Type B pancreatic cell (in vitro differentiated cells): ENCODE measurements at regions not wholly inside any gene's neighbourhood (a gene's known extent, or its start where the extent isn't known, plus 50 kb on each side); places are given as distances from the start of the nearest gene placed in this dataset.
"Not testable (repeated sequence)": the region's sequence is repeated elsewhere in the genome, so short reads cannot be mapped to it uniquely, and the experiment has no call there.

Experiments used
- DNase-seq: peaks from one replicate; pipeline ENCODE4 v3.0.0; 2021; ENCODE audit warnings: mixed read lengths; ENCODE audit not compliant: unreplicated experiment; ENCODE audit errors: extremely low spot score
- H3K27ac Mint-ChIP-seq: 2 replicates; pipeline ENCODE4 v1.8.0; 2021; ENCODE audit warnings: mild to moderate bottlenecking, mixed read lengths
- H3K27me3 Mint-ChIP-seq: 2 replicates; pipeline ENCODE4 v1.8.0; 2021; ENCODE audit warnings: mixed read lengths
- H3K36me3 Mint-ChIP-seq: 2 replicates; pipeline ENCODE4 v1.8.0; 2021; ENCODE audit warnings: mixed read lengths
- H3K4me1 Mint-ChIP-seq: one replicate; pipeline ENCODE4 v1.8.0; 2021; ENCODE audit warnings: mixed read lengths; ENCODE audit not compliant: unreplicated experiment
- H3K4me3 Mint-ChIP-seq: 2 replicates; pipeline ENCODE4 v1.8.0; 2021; ENCODE audit warnings: mild to moderate bottlenecking, mixed read lengths
- H3K9me3 Mint-ChIP-seq: 2 replicates; pipeline ENCODE4 v1.8.0; 2021; ENCODE audit warnings: mixed read lengths
- TF ChIP-seq, protein P1 (sequence below): fragments of 200-600 bp; sonication (generic); conservative IDR thresholded peaks from 2 replicates; pipeline ENCODE4 v1.5.0; 2021; ENCODE audit warnings: antibody characterized with exemption, mild to moderate bottlenecking

DNA sequence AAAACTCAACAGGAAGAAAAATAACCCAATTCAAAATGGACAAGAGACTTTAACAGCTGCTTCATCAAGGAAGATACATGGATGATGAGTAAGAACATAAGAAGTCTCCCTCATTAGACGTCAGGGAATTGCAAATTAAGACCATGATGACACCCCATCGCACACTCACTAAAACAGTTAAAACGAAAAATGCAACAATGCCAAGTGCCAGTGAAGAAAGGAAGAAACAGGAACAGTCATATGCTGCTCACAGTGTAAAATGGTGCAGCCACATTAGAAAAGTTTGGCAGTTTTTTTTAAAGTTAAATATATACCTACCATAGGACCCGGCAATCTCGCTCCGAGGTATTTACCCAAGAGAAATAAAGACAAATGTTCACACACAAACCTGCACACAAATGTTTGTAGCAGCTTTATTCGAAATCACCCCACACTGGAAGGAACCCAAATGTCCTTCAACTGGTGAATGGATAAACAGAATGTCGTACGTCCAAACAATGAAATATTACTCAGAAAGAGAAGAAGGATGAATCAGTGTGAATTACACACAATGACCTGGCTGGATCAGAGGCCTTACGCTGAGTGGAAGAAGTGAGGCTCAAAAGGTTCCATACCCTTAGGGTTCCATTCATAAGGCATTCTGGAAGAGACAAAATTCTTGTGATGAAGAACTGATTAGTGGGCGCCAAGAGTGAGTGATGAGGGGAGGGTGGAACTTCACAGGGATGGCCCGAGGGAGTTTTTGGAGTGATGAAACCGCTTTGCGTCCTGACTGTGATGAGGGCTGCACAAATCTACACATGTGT, 110.3 kb downstream of the C16orf95 start:
- Mint-ChIP-seq H3K4me1 (peaks cover 19% of the 10 kb centered on the region), H3K9me3 (no peaks in the 10 kb centered on the region), H3K4me3 (peak overlapping the region; percentile 4), H3K36me3 (no peaks in the 10 kb centered on the region), H3K27ac (peak overlapping the region; percentile 22), H3K27me3 (peaks cover 3% of the 10 kb centered on the region)
- TF ChIP-seq, protein P1, sequence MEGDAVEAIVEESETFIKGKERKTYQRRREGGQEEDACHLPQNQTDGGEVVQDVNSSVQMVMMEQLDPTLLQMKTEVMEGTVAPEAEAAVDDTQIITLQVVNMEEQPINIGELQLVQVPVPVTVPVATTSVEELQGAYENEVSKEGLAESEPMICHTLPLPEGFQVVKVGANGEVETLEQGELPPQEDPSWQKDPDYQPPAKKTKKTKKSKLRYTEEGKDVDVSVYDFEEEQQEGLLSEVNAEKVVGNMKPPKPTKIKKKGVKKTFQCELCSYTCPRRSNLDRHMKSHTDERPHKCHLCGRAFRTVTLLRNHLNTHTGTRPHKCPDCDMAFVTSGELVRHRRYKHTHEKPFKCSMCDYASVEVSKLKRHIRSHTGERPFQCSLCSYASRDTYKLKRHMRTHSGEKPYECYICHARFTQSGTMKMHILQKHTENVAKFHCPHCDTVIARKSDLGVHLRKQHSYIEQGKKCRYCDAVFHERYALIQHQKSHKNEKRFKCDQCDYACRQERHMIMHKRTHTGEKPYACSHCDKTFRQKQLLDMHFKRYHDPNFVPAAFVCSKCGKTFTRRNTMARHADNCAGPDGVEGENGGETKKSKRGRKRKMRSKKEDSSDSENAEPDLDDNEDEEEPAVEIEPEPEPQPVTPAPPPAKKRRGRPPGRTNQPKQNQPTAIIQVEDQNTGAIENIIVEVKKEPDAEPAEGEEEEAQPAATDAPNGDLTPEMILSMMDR: no peak
- no peak for DNase-seq

DNA sequence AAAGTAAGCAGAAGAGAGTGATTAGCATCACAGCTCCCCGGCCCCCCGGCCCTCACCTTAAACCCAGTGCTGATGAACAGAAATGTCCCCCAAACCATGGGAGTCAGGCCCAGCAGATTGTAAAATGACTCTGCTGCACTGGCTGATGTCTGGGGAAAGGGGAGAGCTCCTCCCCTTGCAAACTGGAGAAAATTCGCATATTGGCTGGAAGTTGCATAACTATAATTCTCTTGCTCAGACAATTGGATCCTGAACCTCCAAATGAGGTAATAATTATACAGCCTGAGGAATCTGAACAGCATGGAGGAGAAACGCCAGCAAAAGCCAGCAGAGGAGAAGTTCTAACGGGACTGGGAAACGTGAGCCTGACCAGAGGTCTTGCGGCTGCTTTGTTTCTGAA, 109.7 kb downstream of the C16orf95 start:
- no peak for DNase-seq
- Mint-ChIP-seq H3K9me3 (no peaks in the 10 kb centered on the region), H3K27me3 (peaks cover 3% of the 10 kb centered on the region), H3K27ac (peak overlapping the region; percentile 22), H3K4me1 (peaks cover 19% of the 10 kb centered on the region), H3K4me3 (no peak overlapping the region), H3K36me3 (no peaks in the 10 kb centered on the region)
- TF ChIP-seq, protein P1: no peak

DNA sequence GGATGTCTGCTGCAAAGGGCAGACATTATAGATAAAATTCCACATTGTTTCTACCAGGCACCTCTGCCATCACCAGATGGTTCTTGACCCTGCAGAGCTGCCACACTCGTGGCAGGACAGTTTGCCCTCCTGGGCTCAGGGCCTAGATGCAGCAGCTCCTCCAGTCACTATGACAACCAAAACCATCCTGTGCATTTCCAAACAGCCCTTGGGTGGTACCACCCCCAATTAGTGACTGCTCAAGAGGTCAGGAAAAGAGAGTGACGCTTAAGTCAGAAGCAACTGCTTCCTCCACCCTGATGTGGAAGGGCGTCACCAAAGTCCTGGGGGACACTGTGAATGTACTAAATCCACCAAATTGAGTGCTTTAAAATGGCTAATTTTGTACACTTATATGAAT, 109.2 kb downstream of the C16orf95 start:
- Mint-ChIP-seq H3K36me3 (no peaks in the 10 kb centered on the region), H3K27ac (peak overlapping the region; percentile 13), H3K4me1 (peaks cover 18% of the 10 kb centered on the region), H3K4me3 (no peak overlapping the region), H3K27me3 (peaks cover 3% of the 10 kb centered on the region), H3K9me3 (no peaks in the 10 kb centered on the region)
- DNase-seq: no peak
- TF ChIP-seq, protein P1: no peak

DNA sequence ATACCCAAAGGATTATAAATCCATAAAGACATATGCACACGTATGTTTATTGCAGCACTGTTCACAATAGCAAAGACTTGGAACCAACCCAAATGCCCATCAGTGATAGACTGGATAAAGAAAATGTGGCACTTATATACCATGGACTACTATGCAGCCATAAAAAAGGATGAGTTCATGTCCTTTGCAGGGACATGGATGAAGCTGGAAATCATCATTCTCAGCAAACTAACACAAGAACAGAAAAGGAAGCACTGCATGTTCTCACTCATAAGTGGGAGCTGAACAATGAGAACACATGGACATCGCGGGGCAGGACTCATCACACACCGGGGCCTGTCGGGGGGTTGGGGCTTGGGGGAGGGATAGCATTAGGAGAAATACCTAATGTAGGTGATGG, 108.2 kb downstream of the C16orf95 start:
- H3K4me3 Mint-ChIP-seq, H3K9me3 Mint-ChIP-seq, H3K27me3 Mint-ChIP-seq, H3K36me3 Mint-ChIP-seq, DNase-seq, H3K27ac Mint-ChIP-seq: not testable (repeated sequence)
- H3K4me1 Mint-ChIP-seq: peaks cover 13% of the 10 kb centered on the region

DNA sequence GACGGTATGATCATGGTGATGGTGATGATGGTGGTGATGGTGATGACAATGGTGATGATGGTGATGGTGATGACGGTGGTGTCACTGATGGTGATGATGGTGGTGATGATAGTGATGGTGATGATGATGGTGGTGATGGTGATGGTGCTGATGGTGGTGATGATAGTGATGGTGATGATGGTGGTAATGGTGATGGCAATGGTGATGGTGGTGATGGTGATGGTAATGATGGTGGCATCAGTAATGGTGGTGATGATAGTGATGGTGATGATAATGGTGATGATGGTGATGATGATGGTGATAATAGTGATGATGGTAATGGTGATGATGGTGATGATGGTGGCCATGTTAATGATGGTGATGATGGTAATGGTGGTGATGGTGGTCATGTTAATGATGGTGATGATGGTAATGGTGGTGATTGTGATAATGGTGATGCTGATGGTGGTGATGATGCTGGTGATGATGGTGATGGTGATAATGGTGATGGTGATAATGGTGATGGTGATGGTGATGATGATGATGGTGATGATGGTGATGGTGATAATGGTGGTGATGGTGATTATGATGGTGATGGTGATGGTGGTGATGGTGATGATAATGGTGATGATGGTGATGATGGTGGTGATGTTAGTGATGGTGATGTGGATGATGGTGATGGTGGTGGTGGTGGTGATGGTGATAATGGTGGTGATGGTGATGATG, 107.2 kb downstream of the C16orf95 start:
- no peaks in the 10 kb centered on the region for H3K9me3 Mint-ChIP-seq
- H3K4me3 Mint-ChIP-seq: no peak overlapping the region
- no peak for DNase-seq
- H3K27ac Mint-ChIP-seq: no peak overlapping the region
- H3K36me3 Mint-ChIP-seq: no peaks in the 10 kb centered on the region
- no peaks in the 10 kb centered on the region for H3K27me3 Mint-ChIP-seq
- TF ChIP-seq, protein P1: no peak
- peaks cover 13% of the 10 kb centered on the region for H3K4me1 Mint-ChIP-seq

DNA sequence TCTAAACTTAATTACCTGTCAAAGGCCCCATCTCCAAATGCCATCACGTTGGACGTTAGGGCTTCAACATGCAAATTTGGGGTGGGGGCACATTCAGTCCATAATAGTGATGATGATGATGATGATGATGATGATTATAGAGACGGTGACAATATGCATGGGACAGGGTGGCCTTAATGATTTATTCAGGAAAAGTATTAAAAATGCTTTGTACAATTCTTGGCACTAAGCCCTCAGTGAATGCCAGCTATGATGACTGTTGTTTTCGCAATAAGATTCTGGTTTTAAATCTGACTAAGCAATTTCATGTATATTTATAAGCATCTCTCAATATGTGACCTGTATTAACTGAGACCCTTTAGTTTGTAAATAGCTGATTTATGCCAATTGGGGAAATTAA, 106.3 kb downstream of the C16orf95 start:
- no peaks in the 10 kb centered on the region for H3K27me3 Mint-ChIP-seq
- no peak overlapping the region for H3K4me3 Mint-ChIP-seq
- no peaks in the 10 kb centered on the region for H3K36me3 Mint-ChIP-seq
- H3K27ac Mint-ChIP-seq: no peak overlapping the region
- peaks cover 13% of the 10 kb centered on the region for H3K4me1 Mint-ChIP-seq
- no peaks in the 10 kb centered on the region for H3K9me3 Mint-ChIP-seq
- DNase-seq: no peak
- TF ChIP-seq, protein P1: no peak
